Femur (tissue), 1 donor: ENCODE measurements at regions not wholly inside any gene's neighbourhood (a gene's known extent, or its start where the extent isn't known, plus 50 kb on each side); places are given as distances from the start of the nearest gene placed in this dataset.

Experiments
- DNase-seq: peaks from one replicate; pipeline ENCODE4 v3.0.0-alpha.2; 2017

DNA sequence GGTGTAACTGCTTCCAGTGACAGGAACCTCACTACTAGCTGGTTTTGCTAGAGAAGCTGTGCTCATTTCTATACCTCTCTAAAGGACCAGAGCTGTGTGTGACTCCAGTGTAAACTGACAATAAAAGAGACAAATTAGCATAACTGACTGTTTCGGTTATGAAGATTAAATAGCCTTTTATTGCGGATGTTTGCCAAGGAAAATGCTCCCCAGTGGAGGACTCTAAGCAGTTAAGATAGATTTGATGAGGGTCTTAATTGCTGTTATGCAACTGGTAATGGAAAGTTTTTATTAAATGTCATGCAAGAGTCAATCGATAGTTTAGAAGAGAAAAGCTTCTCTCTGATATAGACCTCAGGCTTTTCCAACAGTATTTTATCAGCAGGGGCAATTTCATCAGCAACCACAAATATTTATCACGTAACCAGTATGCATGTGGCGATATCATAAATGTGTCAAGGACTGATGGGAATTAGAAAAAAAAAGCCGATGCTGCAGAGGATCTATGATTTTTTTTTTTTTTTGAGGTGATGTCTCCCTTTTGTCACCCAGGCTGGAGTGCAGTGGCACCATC, 275.2 kb upstream of the DMAC1 start:
- no peak for DNase-seq

DNA sequence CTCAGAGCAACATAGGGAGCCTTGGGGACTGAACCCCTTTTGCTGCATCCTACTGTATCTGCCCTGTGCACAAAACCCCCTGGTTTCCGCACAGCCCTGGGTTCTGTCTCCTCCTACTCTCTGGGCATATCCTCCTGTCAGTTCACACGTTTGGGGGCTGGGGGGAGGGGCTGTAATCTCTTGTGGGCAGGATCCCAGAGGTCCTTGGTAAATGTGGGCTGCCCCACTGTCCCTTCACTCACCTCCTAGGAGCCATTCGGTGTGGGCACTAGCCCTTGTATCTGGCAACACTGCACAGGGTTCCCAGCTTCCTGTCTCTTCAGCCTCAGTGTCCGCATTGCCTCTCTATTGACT, 271.8 kb upstream of the DMAC1 start:
- DNase-seq = no peak

DNA sequence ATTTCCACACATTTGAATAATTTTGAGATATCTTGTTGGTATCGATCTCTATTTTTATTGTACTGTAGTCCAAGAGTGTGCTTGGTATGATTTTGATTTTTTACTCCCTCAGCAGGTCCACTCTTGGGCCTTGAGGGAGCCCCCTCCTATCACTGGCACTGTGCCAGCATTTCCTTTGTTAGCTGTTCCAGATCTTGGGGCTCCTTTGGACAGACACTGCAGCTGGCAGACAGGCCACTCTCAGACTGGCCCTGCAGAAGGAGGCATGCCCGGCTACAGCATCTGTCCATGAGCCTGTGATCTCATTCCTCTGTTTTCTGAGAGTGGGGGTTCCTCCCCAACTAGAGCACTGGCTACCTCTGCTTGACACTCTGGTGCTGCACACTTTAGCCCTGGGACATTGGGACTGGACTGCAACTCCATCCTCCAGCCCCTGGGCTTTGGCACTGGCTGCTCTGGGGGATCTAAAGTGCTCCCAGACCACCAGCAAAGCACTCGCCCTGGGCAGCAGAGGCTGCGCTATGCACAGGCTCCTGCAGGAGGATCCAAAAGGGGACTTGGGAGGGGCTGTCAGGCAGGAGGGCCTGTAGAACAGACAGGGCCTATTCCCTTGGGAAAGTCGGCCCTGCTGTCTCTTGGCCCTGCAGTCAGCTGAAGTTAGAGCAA, 271.3 kb upstream of the DMAC1 start:
- DNase-seq = no peak

DNA sequence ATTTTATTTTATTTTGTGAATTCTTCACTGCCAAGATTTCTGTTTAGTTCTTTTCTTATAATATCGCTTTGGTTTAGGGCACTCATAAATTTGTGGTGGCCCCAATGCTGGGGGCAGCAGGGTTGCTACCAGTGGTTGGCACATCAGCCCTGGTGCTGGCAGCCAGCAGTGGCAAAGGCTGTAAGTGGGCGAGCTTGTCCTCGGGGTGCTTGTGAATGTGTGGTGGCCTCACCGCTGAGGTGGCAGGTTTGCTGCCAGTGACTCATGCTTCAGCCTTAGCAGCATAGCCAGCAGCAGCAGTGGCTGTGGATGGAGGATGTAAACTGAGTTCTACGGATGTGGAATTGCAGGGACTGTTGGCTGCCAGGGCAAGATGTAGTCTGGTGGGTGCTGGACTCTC, 262.9 kb upstream of the DMAC1 start:
- no peak for DNase-seq

DNA sequence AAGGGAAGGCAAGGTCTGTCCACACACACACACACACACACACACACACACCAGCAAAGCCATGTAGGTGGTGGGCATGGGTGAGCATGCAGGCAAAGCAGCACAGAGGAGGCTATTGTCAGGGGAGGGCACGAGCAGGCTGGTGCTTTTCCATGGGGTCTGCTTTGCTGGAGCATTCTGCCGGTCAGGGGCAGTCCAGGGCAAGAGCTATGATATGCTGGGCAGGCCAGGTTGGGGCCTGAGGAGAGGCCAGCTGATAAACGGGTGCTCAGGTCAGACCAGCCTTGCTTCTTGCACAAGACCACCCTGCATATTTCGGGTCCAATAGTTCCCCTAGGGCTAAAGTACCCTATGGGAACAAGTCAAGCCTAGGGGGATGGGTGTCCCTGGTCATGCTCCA, 253.9 kb upstream of the DMAC1 start:
- DNase-seq = no peak

DNA sequence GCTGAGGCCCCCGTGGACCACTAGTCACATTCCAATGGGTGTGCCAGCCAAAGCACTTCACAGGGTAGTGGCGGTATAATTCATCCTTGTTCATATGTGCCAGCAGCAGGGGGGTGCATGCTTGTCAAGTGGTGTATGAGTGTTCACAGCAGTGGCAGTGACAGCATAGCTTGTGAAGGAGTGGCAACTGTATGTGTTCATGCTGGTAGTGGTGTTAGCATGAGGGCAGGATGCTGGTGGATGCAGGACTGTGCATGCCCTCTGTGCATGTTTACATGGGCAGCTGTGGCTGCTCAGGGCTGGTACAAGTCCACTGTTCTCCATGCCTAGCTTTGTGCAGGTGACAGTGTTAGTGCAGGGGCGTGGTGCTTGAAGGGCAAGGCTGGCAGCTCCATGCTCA, 253.4 kb upstream of the DMAC1 start:
- no peak for DNase-seq

DNA sequence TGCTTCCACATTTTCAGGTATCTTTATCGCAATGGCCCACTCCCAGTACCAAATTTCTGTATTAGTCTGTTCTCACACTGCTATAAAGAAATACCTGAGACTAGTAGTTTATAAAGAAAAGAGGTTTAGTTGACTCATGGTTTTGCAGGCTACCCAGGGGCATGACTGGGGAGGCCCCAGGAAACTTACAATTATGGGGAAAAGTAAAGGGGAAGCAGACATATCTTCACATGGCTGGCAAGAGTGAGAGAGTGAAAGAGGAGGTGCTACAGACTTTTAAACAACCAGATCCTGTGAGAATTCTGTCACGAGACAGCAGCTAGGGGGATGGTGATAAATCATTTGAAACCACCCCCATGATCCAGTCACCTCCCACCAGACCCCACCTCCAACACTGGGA, 238.2 kb upstream of the DMAC1 start:
- DNase-seq = no peak

DNA sequence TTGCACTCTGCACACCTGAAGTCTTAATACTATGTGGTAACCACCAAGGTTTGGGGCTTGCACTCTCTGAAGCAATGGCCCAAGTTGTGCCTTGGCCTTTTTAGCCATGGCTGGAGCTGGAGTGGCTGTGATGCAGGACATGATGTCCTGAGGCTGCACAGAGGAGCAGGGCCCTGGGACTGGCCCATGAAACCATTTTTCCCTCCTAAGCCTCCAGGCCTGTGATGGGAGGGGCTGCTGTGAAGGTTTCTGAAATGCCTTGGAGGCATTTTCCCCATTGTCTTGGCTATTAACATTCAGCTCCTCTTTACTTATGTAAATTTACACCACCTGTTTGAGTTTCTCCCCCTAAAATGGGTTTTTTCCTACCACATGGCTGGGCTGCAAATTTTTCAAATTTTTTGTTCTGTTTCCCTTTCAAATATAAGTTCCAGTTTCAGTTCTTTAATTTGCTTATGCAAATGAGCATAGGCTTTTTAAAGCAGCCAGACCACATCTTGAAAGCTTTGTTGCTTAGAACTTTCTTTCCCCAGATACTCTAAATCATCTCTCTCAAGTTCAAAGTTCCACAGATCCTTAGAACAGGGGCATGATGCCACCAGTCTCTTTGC, 237.4 kb upstream of the DMAC1 start:
- DNase-seq = no peak

DNA sequence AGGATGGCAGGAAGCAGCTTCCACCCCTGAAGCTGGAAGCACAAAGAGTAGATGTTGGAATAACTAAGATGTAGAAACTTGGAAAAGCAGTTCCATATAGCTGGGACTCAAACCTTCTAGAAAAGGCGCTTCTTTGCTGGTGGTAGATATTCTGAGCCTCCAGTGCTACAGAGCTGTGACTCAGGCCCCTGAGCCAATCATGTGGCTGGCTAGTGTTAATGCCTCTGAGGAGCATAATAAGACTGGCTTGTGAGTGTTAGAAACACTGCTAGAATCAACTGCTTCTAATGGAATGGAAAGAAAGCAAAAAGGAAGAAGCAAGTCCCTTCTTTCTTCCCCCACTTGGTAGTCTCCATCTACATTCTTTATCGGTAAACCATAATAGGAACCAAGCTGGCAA, 234.2 kb upstream of the DMAC1 start:
- DNase-seq = no peak

DNA sequence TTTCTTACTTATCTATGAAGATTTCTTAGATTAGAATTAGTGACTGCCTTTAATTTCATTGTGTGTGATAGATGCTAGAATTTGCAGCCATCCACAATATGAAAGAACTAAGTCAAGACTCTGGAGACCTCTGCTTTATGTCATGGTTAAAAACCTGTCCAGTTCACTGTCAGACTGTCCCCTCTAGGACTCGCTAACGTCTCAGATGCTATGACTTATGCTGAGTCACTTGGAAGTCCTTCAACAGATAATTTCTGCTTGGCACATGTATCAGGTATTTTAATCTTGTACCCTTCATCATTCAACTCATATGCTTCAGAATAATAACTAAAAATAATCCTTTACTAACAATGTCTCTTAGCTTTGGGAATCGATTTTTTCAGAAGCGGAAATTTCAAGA, 230.5 kb upstream of the DMAC1 start:
- no peak for DNase-seq

DNA sequence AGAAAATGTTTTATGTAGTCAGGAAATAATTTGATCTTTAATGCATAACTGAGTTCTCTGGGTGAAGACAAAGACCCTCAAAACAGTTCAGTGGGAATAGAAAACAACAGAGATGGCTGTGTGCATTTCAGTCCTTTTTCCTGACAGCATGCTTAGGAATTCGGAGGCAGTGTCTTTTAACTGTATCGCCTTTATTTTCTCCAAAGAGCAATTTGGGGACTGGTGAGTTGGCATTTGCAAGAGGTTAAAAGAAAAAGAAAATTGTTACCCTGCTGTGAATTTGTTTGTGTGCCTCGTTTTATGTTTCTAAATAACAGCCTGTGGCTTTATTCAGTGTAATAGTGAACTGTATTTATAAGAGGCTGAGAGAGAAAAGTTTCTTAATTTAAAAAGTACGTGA, 227.8 kb upstream of the DMAC1 start:
- no peak for DNase-seq

DNA sequence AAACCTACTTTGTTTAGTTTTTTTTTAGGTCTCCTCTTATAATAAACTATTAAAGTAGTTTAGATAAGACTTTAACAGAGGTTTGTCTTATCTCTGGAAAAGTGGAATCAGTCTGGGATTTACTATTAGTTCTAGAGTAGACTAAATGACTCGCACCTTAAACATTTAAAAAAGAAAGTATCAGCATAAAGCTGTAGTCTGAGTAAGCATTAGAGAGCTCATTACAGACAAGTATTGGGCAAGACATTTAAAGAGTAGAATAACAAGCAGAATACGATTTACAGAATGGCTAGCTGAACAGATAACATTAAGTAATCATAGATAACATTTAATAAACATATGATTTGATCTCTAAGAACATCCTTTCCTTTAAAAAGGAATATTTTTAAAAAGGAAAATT, 226.0 kb upstream of the DMAC1 start:
- DNase-seq = no peak

DNA sequence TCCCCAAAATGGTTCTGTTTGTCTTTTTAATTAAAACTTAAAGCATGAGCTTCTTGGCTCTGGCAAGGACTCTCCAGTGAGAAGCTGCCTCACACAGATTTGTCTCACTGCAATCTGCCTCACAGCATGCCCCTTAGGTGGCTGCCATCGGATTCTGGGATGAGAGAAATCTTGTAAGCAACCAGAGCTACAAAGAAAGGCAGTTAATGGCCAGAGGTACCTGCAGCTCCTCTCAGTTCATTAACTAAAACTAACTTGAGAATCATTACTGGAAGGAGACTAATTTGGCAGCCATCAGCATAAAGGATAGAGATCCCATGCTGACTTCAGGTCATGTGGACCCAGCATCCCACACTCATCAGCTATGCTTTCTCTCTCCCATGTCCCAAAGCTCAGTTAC, 220.6 kb upstream of the DMAC1 start:
- no peak for DNase-seq

DNA sequence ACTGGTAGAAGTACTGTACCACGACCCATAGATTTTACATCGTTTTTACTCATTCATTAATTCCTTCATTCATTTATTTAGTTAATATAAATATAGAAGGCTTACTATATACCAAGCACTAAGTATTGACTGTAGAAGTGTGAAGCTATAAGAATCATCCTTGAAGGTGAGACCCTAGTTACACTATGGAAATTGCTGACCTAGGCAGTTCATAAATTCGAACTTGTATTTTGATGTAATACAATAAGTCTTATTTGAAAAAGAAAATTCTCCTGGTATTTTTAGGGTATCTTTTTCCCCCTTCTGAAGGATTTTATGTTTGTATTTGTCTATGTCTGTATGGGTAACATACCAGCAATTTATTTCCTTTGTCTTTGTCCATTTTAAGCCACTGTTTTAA, 220.1 kb upstream of the DMAC1 start:
- DNase-seq = no peak

DNA sequence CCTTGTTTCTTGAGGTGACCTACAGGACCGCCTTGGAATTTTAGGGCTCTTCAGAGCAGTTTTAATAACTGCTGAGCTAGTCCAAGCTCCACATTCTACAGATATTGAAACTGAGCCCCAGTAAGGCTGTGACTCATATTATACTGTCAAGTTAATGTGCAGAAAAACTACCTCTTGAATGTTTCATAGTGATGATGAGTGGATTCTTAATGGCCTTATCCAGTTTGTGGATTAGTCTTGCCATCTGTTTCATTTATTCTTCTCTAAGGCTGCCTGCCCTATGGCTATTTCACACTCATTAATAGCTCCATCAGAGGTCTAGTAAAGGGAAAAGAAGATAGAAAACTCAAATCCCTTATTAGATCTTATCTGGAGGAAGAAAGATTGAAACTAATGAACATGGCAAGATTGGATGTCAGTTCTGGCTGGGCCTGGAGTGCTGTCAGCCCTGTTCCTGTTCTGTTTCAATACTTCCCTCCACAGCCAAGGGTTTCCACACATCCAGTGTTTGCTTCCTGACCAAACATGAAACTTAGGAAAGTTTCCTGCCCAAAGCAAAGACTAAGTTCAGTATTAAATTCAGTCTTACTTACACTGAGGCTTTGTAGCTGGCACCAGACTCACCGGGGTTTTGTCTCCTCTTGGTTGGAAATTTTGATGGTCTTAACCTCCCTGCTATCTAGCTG, 215.6 kb upstream of the DMAC1 start:
- no peak for DNase-seq

DNA sequence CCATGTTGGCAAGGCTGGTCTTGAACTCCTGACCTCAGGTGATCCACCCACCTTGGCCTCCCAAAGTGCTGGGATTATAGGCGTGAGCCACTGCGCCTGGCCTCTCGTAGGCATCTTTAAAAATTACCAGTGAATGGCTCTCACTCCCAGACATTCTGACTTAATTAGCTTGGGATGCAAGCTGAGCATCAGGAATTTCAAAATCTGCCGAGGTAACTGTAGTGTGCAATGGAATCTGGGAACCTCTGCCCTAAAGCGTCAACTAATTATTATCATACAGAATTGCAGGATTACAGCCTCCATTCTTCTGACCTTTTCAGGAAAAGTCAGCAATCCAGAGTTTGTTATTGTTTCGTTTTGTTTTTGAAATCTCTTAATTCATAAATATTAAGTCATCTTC, 213.4 kb upstream of the DMAC1 start:
- DNase-seq = no peak

DNA sequence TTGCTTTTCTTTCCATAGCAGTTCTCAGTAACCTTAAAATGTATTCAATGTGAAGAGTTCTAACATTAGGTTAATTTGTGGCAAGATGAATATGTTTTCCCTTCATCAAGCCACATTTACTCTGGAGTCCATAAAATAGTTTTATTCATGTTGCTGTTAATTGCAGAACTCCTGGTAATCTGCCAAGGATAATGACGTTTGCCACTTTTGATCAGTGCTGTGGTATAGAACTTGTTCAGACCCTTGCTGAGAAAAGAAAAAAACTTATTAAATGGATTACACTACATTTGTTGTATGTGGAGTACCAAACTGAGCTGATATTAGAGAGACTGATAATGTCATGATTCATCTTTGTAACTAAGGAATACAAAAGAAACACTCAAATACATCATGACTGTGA, 212.4 kb upstream of the DMAC1 start:
- no peak for DNase-seq

DNA sequence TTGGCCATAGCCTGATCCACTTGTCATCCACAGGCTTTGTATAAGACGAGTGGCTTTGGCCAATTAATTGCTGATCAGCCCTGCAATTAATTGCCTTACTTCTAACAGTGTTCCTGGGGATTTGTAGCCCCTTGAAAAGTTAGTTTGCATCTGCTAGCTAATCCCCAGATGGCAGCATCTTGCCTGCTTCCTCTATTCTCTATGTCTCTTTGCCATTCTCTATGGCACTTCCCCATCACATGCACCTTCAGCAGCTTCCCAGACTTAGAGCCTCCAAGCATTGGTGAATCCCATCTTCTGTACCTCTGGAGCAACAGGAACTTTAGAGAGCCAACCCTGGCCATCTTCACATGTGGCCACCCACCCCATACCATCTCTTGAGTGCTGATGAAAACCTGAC, 197.0 kb upstream of the DMAC1 start:
- DNase-seq = no peak

DNA sequence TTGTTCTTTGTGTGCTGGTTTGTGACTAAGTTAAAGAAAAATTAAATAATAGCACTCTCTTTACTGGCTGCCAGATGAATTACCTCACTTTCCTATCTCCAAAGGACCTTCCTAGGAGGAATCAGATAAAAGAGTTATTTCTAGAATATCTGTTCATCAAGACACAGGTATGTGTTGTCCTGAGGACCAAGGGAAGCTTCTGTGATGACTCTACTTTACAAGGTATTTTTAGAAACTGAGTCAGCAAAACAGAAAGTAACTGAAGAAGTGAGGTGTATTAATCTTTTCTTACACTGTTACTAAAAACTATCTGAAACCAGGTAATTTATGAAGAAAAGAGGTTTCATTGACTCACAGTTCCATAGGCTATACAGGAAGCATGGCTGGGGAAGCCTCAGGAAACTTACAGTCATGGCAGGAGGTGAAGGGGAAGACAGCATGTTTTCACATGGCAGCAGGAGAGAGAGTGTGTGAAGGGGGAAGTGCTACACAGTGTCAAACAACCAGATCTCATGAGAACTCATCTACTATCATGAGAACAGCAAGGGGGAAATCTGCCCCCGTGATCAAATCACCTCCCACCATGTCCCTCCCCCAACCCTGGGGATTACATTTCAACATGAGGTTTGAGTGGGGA, 189.2 kb upstream of the DMAC1 start:
- DNase-seq = no peak

DNA sequence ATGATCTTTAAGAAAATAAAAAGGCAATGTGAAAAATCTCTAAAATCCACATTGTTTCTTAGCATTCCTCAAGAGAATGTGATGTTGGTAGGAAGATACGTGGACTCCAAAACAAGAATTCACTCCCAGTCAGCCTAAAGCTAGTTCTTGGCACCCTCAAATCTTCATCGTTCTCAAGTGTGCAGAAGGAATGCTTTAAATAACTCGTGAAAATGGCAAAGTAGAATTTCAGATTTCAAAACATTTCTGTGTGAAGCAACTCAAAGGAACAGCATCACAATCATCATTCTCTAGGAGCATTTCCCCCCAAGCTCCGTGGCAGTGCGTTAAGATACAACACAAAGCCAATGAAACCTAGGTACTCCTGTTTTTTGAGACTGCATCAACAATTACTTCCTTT, 185.1 kb upstream of the DMAC1 start:
- no peak for DNase-seq

DNA sequence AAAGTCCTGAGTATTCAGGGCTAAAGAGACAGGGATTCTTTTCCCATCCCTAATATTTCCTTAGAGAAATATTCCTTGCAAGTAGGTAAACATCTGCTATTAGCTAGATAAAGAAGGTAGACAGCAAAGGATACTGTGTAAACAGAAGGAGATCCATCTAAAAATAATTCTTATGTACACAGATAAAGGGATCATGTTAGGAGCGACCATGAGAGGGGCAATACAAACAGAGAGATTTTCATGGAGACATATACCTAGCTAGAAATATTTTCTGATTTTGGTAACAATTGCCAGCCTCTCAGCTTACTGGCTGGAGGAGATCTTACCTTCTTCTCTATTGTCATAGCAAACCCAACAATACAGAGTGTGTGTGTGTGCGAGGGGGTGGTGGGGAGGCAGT, 184.6 kb upstream of the DMAC1 start:
- no peak for DNase-seq

DNA sequence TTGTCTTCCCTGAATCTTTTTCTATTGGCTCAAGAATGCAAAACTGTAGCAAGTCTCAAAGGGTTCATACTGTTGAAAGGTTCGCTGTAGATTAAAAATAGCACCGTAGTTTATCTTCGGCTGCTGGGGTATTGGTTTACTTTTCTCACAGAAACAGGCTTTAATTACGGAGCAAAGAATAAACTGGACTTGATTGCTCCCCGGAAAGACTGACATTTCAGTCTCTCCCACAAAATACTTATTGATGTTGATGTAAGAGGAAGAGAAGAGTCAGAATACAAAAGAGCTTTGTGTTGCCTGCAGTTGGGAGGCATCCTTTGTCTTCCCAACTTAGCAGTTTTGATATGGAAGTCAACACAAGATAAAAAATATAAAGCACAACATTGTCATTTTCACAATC, 183.9 kb upstream of the DMAC1 start:
- DNase-seq = no peak

DNA sequence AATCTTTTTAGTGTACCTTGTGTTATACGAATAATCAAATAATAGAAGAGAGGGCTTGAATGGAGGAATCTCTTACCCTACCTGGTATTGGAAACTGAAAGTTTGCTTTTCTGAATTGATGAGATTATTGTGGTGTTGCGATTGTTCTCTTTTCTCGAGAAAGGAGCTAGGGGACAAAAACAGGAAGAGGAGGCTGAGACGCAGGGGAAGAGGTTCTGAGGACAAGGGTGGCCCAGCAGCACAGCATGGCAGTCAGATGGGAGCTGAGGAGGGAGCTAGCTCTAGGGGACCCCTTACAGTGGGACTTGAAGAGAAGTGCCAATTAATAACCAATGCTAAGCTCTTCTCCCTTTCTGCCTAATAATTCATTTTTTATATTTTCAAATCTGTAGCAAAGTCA, 183.3 kb upstream of the DMAC1 start:
- DNase-seq = no peak

DNA sequence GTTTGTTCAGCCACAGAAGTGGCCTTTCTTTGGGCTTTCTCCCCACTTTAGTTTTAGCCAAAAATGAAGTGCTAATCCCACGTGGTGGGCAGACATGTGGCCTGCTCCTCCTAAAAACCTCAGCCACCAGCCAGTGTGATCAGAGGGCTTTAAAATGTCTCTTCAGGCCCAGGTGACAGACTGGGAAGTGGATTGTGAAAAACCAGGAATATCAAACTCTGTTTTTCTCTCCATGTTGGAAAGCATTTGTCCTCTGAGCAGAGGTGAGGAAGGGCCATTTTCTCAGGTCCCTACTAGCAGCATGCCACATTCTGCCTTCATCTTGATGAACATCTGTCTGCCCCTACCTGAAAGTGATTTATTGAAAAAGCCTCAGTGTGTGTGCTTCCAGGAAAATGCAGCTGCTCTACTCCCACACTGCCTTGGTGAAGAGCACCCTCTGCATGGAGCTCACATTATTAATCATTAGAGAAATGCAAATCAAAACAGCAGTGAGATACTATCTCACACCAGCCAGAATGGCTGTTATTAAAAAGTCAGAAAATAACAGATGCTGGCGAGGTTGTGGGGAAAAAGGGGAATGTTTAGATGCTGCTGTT, 181.2 kb upstream of the DMAC1 start:
- no peak for DNase-seq
